OCI-LY1 (cell line): ENCODE measurements at regions not wholly inside any gene's neighbourhood (a gene's known extent, or its start where the extent isn't known, plus 50 kb on each side); places are given as distances from the start of the nearest gene placed in this dataset.

Source experiments
- H2AFZ ChIP-seq: fragments of 200-600 bp; sonication (generic), shearing (Covaris generic); 2 replicates; pipeline ENCODE4 v1.6.0; 2014; ENCODE audit warnings: antibody characterized with exemption, mild to moderate bottlenecking, low read length
- H3F3A ChIP-seq: fragments of 200-600 bp; sonication (generic), shearing (Covaris generic); 2 replicates; pipeline ENCODE4 v1.6.0; 2014; ENCODE audit warnings: mild to moderate bottlenecking, antibody characterized with exemption, low read length, moderate library complexity; ENCODE audit not compliant: insufficient read depth
- H3K27ac ChIP-seq: fragments of 200-600 bp; sonication (generic); 2 replicates; pipeline ENCODE4 v1.5.1; 2014; ENCODE audit warnings: low read length, mixed run types, mild to moderate bottlenecking, low read depth; ENCODE audit not compliant: poor library complexity, severe bottlenecking
- H3K27me3 ChIP-seq: fragments of 200-600 bp; sonication (generic); 2 replicates; pipeline ENCODE4 v1.6.0; 2014; ENCODE audit warnings: antibody characterized with exemption, mild to moderate bottlenecking, low read length, moderate library complexity; ENCODE audit not compliant: insufficient read depth
- H3K36me3 ChIP-seq: fragments of 200-600 bp; sonication (generic); 2 replicates; pipeline ENCODE4 v1.6.1; 2014; ENCODE audit warnings: mild to moderate bottlenecking, antibody characterized with exemption, low read length, moderate library complexity, mixed read lengths; ENCODE audit not compliant: insufficient read depth
- H3K4me1 ChIP-seq: fragments of 200-600 bp; sonication (generic); 2 replicates; pipeline ENCODE4 v1.5.1; 2014; ENCODE audit warnings: mild to moderate bottlenecking, low read length, moderate library complexity; ENCODE audit not compliant: insufficient read depth, severe bottlenecking
- H3K4me2 ChIP-seq: fragments of 200-600 bp; sonication (generic), shearing (Covaris generic); 2 replicates; pipeline ENCODE4 v1.6.1; 2014; ENCODE audit warnings: low read length
- H3K4me3 ChIP-seq: fragments of 200-600 bp; sonication (generic); 2 replicates; pipeline ENCODE4 v1.5.1; 2014; ENCODE audit warnings: low read length, low read depth, mild to moderate bottlenecking, mixed read lengths; ENCODE audit not compliant: poor library complexity, severe bottlenecking
- H3K79me2 ChIP-seq: fragments of 200-600 bp; shearing (Covaris generic); 2 replicates; pipeline ENCODE4 v1.6.1; 2016; ENCODE audit warnings: mixed run types, low read length, mixed read lengths; ENCODE audit not compliant: insufficient read depth
- H3K9ac ChIP-seq: fragments of 200-600 bp; sonication (generic), shearing (Covaris generic); 2 replicates; pipeline ENCODE4 v1.6.1; 2014; ENCODE audit warnings: mild to moderate bottlenecking, low read length, mixed read lengths
- H3K9me2 ChIP-seq: fragments of 200-600 bp; sonication (generic), shearing (Covaris generic); 2 replicates; pipeline ENCODE4 v1.6.1; 2014; ENCODE audit warnings: low read depth, mild to moderate bottlenecking, low read length, mixed read lengths
- H3K9me3 ChIP-seq: fragments of 200-600 bp; shearing (Covaris generic); 2 replicates; pipeline ENCODE4 v1.6.1; 2014; ENCODE audit warnings: low read length, mixed read lengths
- H4K20me1 ChIP-seq: fragments of 200-600 bp; sonication (generic), shearing (Covaris generic); 2 replicates; pipeline ENCODE4 v1.6.0; 2016; ENCODE audit warnings: mild to moderate bottlenecking, low read length; ENCODE audit not compliant: insufficient read depth
- EZH2 ChIP-seq: fragments of 200-600 bp; sonication (generic), shearing (Covaris generic); IDR thresholded peaks from 2 replicates; pipeline ENCODE4 v1.8.0; 2017; ENCODE audit warnings: borderline replicate concordance, mixed run types, mild to moderate bottlenecking, antibody characterized with exemption, low read length, moderate library complexity, mixed read lengths
- TF ChIP-seq, protein P1 (sequence below): fragments of 200-600 bp; sonication (generic), shearing (Covaris generic); IDR thresholded peaks from 2 replicates; pipeline ENCODE4 v1.5.1; 2017; ENCODE audit warnings: mild to moderate bottlenecking, antibody characterized with exemption, low read length, moderate library complexity, mixed read lengths

DNA sequence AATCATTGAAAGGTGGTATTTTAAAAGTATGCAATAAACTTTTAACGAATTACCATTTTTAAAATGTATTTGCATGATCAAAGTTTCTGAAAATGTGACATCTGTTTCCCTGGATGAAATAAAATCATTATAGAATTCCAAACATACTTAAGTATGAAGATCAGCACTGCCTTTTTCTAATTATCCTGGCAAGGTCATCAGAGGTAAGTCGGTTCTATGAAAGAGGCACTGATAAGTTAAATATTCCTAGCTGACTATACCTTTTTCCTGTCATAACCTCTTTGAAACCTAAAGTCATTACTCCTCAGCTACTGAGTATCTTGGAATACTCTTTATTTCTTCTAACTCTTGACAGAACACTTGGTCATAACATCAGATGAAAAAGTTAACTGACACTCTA lies 406.1 kb upstream of the ALCAM start:
- TF ChIP-seq, protein P1, sequence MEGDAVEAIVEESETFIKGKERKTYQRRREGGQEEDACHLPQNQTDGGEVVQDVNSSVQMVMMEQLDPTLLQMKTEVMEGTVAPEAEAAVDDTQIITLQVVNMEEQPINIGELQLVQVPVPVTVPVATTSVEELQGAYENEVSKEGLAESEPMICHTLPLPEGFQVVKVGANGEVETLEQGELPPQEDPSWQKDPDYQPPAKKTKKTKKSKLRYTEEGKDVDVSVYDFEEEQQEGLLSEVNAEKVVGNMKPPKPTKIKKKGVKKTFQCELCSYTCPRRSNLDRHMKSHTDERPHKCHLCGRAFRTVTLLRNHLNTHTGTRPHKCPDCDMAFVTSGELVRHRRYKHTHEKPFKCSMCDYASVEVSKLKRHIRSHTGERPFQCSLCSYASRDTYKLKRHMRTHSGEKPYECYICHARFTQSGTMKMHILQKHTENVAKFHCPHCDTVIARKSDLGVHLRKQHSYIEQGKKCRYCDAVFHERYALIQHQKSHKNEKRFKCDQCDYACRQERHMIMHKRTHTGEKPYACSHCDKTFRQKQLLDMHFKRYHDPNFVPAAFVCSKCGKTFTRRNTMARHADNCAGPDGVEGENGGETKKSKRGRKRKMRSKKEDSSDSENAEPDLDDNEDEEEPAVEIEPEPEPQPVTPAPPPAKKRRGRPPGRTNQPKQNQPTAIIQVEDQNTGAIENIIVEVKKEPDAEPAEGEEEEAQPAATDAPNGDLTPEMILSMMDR = no peak
- H3K9ac ChIP-seq = no peak overlapping the region
- no peaks in the 10 kb centered on the region for H3K36me3 ChIP-seq
- no peak overlapping the region for H3K4me3 ChIP-seq
- peaks cover 16% of the 10 kb centered on the region for H3K4me1 ChIP-seq
- no peak overlapping the region for H3K27ac ChIP-seq
- H2AFZ ChIP-seq = 0 out of 2 replicates have a peak overlapping the region, but pooled peaks have one; percentile 17
- H3K79me2 ChIP-seq = no peaks in the 10 kb centered on the region
- H4K20me1 ChIP-seq = no peaks in the 10 kb centered on the region
- no peaks in the 10 kb centered on the region for H3F3A ChIP-seq
- no peaks in the 10 kb centered on the region for H3K27me3 ChIP-seq
- H3K9me3 ChIP-seq = 0 out of 2 replicates have a peak, but pooled peaks cover 3% of the 10 kb centered on the region
- no peak overlapping the region for H3K4me2 ChIP-seq
- no peaks in the 10 kb centered on the region for H3K9me2 ChIP-seq

DNA sequence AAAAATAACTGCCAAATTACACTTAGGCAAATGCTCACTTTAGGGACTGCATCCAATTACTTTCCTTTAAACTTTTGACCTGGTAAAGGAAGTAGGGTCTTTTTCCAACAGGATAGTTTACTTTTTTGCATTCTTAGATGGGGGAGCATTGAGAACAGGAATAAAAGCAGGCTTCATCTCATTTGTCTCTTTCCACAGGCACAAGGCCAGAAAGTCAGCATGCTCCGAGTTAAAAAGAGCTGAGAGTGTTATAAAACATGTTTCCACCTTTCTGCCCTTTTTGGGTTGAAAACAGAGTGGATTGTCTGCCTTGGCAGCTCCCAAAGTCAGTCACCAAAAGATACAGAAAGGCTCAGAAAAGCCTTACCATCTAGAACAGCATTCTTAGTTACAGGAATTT lies 404.9 kb upstream of the ALCAM start:
- Histone ChIP-seq H3K4me1 (peaks cover 16% of the 10 kb centered on the region), H3K4me3 (no peak overlapping the region), H3K9me2 (no peaks in the 10 kb centered on the region), H3K36me3 (no peaks in the 10 kb centered on the region), H4K20me1 (no peaks in the 10 kb centered on the region), H3K9me3 (0 out of 2 replicates have a peak, but pooled peaks cover 3% of the 10 kb centered on the region), H3K79me2 (no peaks in the 10 kb centered on the region), H3K27ac (no peak overlapping the region), H3K27me3 (no peaks in the 10 kb centered on the region), H2AFZ (peak overlapping the region; percentile 40; the same call in 1 of the 2 replicates), H3F3A (no peaks in the 10 kb centered on the region), H3K4me2 (no peak overlapping the region), H3K9ac (no peak overlapping the region)
- TF ChIP-seq, protein P1 = no peak
- no peak for TF ChIP-seq EZH2

DNA sequence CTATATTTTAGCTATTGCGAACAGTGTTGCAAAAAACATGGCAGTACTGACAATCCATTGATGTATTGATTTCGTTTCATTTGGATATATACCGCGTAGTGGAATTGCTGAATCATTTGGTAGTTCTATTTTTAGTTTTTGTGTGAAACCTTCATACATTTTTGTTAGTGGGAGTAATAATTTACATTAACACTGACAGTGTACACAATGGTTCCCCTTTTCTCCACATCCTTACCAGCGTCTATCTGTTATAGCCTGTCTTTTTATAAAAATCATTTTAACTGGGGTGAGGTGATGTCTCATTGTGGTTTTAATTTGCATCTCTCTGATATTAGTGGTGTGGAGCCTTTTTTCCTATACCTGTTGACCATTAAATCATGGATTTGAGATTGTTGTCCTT lies 392.4 kb upstream of the ALCAM start:
- H4K20me1 ChIP-seq = no peaks in the 10 kb centered on the region
- H3K79me2 ChIP-seq = no peaks in the 10 kb centered on the region
- TF ChIP-seq, protein P1 = no peak
- TF ChIP-seq EZH2 = no peak
- H3K4me3 ChIP-seq = no peak overlapping the region
- H3K9me3 ChIP-seq = 0 out of 2 replicates have a peak, but pooled peaks cover 3% of the 10 kb centered on the region
- no peak overlapping the region for H3K27ac ChIP-seq
- no peaks in the 10 kb centered on the region for H3K4me1 ChIP-seq
- H3K27me3 ChIP-seq = no peaks in the 10 kb centered on the region
- H2AFZ ChIP-seq = no peak overlapping the region
- no peaks in the 10 kb centered on the region for H3F3A ChIP-seq
- no peaks in the 10 kb centered on the region for H3K36me3 ChIP-seq
- no peak overlapping the region for H3K9ac ChIP-seq
- no peak overlapping the region for H3K4me2 ChIP-seq
- H3K9me2 ChIP-seq = no peaks in the 10 kb centered on the region
